Endodermal cell (in vitro differentiated cells): ENCODE measurements at regions not wholly inside any gene's neighbourhood (a gene's known extent, or its start where the extent isn't known, plus 50 kb on each side); places are given as distances from the start of the nearest gene placed in this dataset.

Source experiments
- DNase-seq: peaks from one replicate; pipeline ENCODE4 v3.0.0-alpha.2; 2017
- H3K27ac ChIP-seq: 2 replicates; pipeline ENCODE4 v1.5.1; 2013; ENCODE audit warnings: mild to moderate bottlenecking, low read depth, low read length, moderate library complexity
- H3K27me3 ChIP-seq: 2 replicates; pipeline ENCODE4 v1.6.1; 2013; ENCODE audit warnings: mild to moderate bottlenecking, low read length, moderate library complexity; ENCODE audit not compliant: insufficient read depth, control insufficient read depth, poor library complexity, severe bottlenecking
- H3K36me3 ChIP-seq: 2 replicates; pipeline ENCODE4 v1.7.0; 2013; ENCODE audit warnings: mild to moderate bottlenecking, low read length, moderate library complexity; ENCODE audit not compliant: control insufficient read depth, insufficient read depth
- H3K4me1 ChIP-seq: one replicate; pipeline ENCODE4 v1.7.0; 2013; ENCODE audit warnings: low read length; ENCODE audit not compliant: control insufficient read depth, insufficient read depth
- H3K4me3 ChIP-seq: 2 replicates; pipeline ENCODE4 v1.5.1; 2013; ENCODE audit warnings: mild to moderate bottlenecking, low read length, moderate library complexity
- H3K9ac ChIP-seq: 2 replicates; pipeline ENCODE4 v1.6.1; 2013; ENCODE audit warnings: mild to moderate bottlenecking, low read length, moderate library complexity; ENCODE audit not compliant: poor library complexity, severe bottlenecking; ENCODE audit errors: extremely low read depth
- H3K9me3 ChIP-seq: 2 replicates; pipeline ENCODE4 v1.6.1; 2013; ENCODE audit warnings: mild to moderate bottlenecking, low read length, moderate library complexity; ENCODE audit not compliant: control insufficient read depth
- H3K27ac Mint-ChIP-seq: 2 replicates; pipeline ENCODE4 v1.8.0; 2020; ENCODE audit warnings: mixed read lengths
- H3K27me3 Mint-ChIP-seq: 2 replicates; pipeline ENCODE4 v1.8.0; 2021; ENCODE audit warnings: mild to moderate bottlenecking, mixed read lengths; ENCODE audit not compliant: insufficient read depth
- H3K36me3 Mint-ChIP-seq: 2 replicates; pipeline ENCODE4 v1.8.0; 2020; ENCODE audit warnings: low read depth, mixed read lengths
- H3K4me1 Mint-ChIP-seq: 2 replicates; pipeline ENCODE4 v1.8.0; 2020; ENCODE audit warnings: mixed read lengths
- H3K4me3 Mint-ChIP-seq: 2 replicates; pipeline ENCODE4 v1.8.0; 2020; ENCODE audit warnings: mild to moderate bottlenecking, moderate library complexity, mixed read lengths
- H3K9me3 Mint-ChIP-seq: 2 replicates; pipeline ENCODE4 v1.8.0; 2020; ENCODE audit warnings: mild to moderate bottlenecking, mixed read lengths
- CTCF ChIP-seq: fragments of 200-600 bp; sonication (generic); conservative IDR thresholded peaks from 2 replicates; pipeline ENCODE4 v1.5.0; 2021; ENCODE audit warnings: antibody characterized with exemption, mild to moderate bottlenecking
- WGBS, 2 experiments: methylation state at CpG; one replicate each; pipeline versions ENCODE4 v1.1.5 to v1.1.7; 2013; ENCODE audit warnings: missing lambda C conversion rate in 2 of 2, mixed read lengths in 1 of 2; ENCODE audit not compliant: insufficient coverage in 1 of 2, insufficient read length in 1 of 2; 5-methylcytosine and 5-hydroxymethylcytosine counted together

GRCh38 chr9:81430727-81431126 is 258.6 kb downstream of the TLE1 start:
- H3K36me3 ChIP-seq = no peaks in the 10 kb centered on the region
- H3K27ac Mint-ChIP-seq = no peak overlapping the region
- no peaks in the 10 kb centered on the region for H3K4me1 Mint-ChIP-seq
- H3K27ac ChIP-seq = no peak overlapping the region
- H3K9me3 ChIP-seq = peaks cover 45% of the 10 kb centered on the region
- H3K4me3 ChIP-seq = no peak overlapping the region
- H3K4me1 ChIP-seq = no peaks in the 10 kb centered on the region
- no peaks in the 10 kb centered on the region for H3K27me3 ChIP-seq
- TF ChIP-seq CTCF = no peak
- H3K36me3 Mint-ChIP-seq = peaks cover 11% of the 10 kb centered on the region
- no peak overlapping the region for H3K4me3 Mint-ChIP-seq
- H3K27me3 Mint-ChIP-seq = no peaks in the 10 kb centered on the region
- no peak for DNase-seq
- peaks cover 61% of the 10 kb centered on the region for H3K9me3 Mint-ChIP-seq
- no peak overlapping the region for H3K9ac ChIP-seq
- WGBS, 2 experiments = 100% methylated on average over 1 of the region's 1 CpG; no CpG with 5 or more reads in 1 of the 2 experiments

GRCh38 chr9:81427870-81428269 is 261.5 kb downstream of the TLE1 start:
- H3K9me3 Mint-ChIP-seq = peaks cover 55% of the 10 kb centered on the region
- 95 to 100% methylated on average over 1 of the region's 1 CpG for WGBS, 2 experiments
- no peaks in the 10 kb centered on the region for H3K4me1 Mint-ChIP-seq

GRCh38 chr9:81424431-81424830 is 264.9 kb downstream of the TLE1 start:
- H3K9ac ChIP-seq = no peak overlapping the region

More at GRCh38 chr9:81427870-81428269, 261.5 kb downstream of the TLE1 start:
- Histone ChIP-seq H3K9ac (no peak overlapping the region), H3K4me1 (no peaks in the 10 kb centered on the region), H3K9me3 (peaks cover 50% of the 10 kb centered on the region), H3K4me3 (no peak overlapping the region), H3K36me3 (no peaks in the 10 kb centered on the region), H3K27ac (no peak overlapping the region), H3K27me3 (no peaks in the 10 kb centered on the region)
- Mint-ChIP-seq H3K4me3 (no peak overlapping the region), H3K36me3 (peaks cover 11% of the 10 kb centered on the region), H3K27ac (no peak overlapping the region), H3K27me3 (no peaks in the 10 kb centered on the region)
- TF ChIP-seq CTCF = no peak
- no peak for DNase-seq

More at GRCh38 chr9:81424431-81424830, 264.9 kb downstream of the TLE1 start:
- no peak overlapping the region for H3K27ac ChIP-seq
- Mint-ChIP-seq H3K27me3 (no peaks in the 10 kb centered on the region), H3K4me1 (no peaks in the 10 kb centered on the region), H3K27ac (no peak overlapping the region), H3K36me3 (peaks cover 4% of the 10 kb centered on the region), H3K9me3 (peaks cover 46% of the 10 kb centered on the region), H3K4me3 (no peak overlapping the region)
- no peak for DNase-seq
- no peaks in the 10 kb centered on the region for H3K36me3 ChIP-seq
- H3K9me3 ChIP-seq = peaks cover 41% of the 10 kb centered on the region
- no peak for TF ChIP-seq CTCF
- H3K27me3 ChIP-seq = no peaks in the 10 kb centered on the region
- H3K4me3 ChIP-seq = no peak overlapping the region
- WGBS, 2 experiments = 67 to 71% methylated on average over 1 of the region's 1 CpG
- H3K4me1 ChIP-seq = no peaks in the 10 kb centered on the region
